NT2/D1 (cell line): ENCODE measurements at regions not wholly inside any gene's neighbourhood (a gene's known extent, or its start where the extent isn't known, plus 50 kb on each side); places are given as distances from the start of the nearest gene placed in this dataset.
"Not testable (repeated sequence)": the region's sequence is repeated elsewhere in the genome, so short reads cannot be mapped to it uniquely, and the experiment has no call there.

Source experiments
- SUZ12 ChIP-seq: IDR thresholded peaks from 2 replicates; pipeline ENCODE4 v1.6.1; 2011; ENCODE audit not compliant: insufficient read length, insufficient read depth; ENCODE audit errors: extremely low read depth
- YY1 ChIP-seq: IDR thresholded peaks from 2 replicates; pipeline ENCODE4 v1.6.1; 2011; ENCODE audit not compliant: insufficient read length, insufficient read depth
- ZNF274 ChIP-seq: IDR thresholded peaks from 2 replicates; pipeline ENCODE4 v1.6.1; 2011; ENCODE audit warnings: mild to moderate bottlenecking, low read depth, low read length

GRCh38 chrX:129255516-129255915 is 267.8 kb downstream of the SMARCA1 start:
- TF ChIP-seq ZNF274, SUZ12, YY1: not testable (repeated sequence)
